GM21381 (cell line): ENCODE measurements at regions not wholly inside any gene's neighbourhood (a gene's known extent, or its start where the extent isn't known, plus 50 kb on each side); places are given as distances from the start of the nearest gene placed in this dataset.

ENCODE experiments used
- ATAC-seq: cut with Tn5 transposase; IDR thresholded peaks from one replicate; pipeline ENCODE4 v1.9.1; 2021; ENCODE audit warnings: mild to moderate bottlenecking, moderate library complexity; ENCODE audit not compliant: unreplicated experiment

- ATAC-seq, result no peak
These were observed 130.1 kb upstream of the PIEZO2 start for GRCh38 chr18:11279461-11279860.

GRCh38 chr18:11276678-11277077, 127.3 kb upstream of the PIEZO2 start:
- ATAC-seq, result no peak

DNA sequence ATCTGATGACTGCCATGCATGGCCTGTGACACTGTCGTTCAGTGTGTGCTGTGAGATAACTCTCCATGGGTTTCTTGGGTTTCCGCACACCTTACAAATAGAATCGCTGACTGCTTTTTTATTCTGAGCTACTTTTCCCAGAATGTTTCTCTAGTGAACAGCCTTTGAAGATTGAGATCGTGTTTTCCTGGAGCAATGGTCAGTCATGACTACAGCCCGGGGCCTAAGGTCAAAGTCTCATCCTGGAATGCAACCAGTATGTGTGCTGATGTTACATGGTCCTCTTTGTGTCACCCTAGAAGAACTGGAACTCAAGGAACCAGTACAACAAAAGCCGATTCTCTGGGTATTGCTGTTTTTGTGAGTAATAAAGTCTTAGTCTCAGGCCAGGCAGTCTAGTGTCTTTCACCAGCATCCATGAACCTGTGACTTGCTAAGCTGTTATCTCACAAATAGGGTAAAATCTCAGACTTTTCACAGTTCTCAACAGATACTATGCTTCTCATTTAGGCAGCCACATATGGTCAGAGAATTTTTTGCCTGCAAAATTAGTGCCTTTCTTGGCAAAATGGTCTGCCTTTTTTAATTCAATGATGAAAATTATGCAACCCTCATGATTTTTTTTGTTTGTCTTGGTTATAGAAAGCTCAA, 124.9 kb upstream of the PIEZO2 start:
- ATAC-seq, result no peak

- no peak for ATAC-seq
These were observed 123.1 kb upstream of the PIEZO2 start for GRCh38 chr18:11272516-11272915.

GRCh38 chr18:11271954-11272353, 122.6 kb upstream of the PIEZO2 start:
- ATAC-seq, result no peak

DNA sequence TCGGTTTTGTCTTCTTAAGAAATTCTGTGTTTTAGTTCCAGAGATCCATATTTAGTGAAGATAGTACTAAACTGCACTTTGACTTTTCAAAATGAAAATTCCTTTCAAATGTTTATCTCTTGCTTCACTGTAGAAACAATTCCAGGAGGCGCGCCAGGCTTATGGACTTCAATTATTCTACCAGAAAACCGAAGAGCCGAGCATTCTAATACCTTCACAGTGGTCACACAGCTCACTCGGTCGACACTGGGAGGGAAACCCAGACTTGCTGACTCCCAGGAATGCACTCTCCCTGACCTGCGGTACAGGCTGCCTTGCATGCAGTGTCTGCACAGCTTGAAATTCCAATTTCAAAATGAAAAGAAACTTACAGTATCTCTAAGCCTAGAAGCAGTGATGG, 119.9 kb upstream of the PIEZO2 start:
- ATAC-seq, result no peak

- ATAC-seq, result no peak
These were observed 119.4 kb upstream of the PIEZO2 start for GRCh38 chr18:11268741-11269233.

DNA sequence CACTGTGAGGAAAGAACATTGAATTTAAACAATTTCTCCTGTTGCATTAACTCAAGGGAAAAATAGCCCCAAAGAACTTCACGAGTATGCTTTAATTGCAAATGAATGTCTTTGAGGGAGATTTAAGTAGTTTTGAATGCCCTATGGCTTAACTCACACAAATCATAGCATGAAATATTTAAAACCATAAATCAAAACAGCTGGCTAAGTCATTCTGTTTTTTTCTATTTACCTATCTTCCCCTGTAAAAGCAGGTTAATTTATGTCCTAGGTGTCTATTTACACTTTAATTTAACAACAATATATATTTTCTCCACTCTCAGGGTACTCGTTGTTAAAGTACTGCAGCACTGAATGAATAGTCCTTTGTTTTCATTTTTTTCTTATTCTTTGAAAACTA, 118.8 kb upstream of the PIEZO2 start:
- ATAC-seq, result no peak

- ATAC-seq, result no peak
These were observed 117.6 kb upstream of the PIEZO2 start for GRCh38 chr18:11266781-11267480.

DNA sequence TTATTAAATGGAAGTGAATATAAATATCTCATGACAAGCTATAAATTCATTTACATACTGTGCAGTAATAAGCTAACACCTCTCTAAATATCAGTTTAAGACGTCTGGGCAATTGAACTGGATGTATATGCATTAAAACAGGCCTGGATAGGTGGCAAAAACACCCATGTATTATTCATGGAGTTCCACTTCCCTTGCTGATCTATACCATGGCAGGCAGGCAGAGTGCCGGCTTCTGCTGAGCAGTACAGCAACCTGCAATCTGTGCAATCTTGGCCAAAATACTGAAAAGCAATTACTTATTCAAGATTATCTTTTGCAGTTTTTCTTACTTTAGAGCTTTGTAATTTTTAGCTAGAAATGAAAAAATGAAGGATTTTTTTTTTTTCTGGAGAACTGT, 112.1 kb upstream of the PIEZO2 start:
- no peak for ATAC-seq

GRCh38 chr18:11260961-11261461, 111.6 kb upstream of the PIEZO2 start:
- no peak for ATAC-seq

GRCh38 chr18:11259469-11260150, 110.2 kb upstream of the PIEZO2 start:
- no peak for ATAC-seq

DNA sequence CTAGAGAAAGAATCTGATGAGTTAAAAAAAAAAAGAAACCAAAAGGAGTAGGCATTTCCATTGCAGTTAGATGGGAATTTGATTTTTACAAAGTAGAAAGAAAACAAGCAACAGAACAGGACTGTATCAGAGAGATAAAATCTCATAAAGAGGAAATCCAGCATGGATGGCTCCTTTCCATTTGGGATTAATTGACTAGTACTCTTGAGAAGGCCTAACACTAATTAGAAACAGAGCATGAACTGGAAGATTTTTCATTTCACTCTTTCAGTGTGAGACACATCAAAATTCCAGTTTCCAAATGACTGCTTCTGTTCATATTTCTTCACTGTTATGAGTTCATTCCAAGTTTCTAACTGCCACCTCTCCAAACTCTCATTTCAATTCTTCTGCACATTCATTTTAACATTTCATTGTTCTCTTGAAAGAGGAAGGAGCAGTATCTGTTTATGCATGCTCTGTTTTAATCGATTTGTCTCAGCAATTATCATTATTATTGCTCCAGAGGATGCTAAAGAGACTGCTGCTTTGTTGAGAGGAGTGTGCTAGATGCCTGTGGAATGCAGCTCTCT, 108.8 kb upstream of the PIEZO2 start:
- ATAC-seq, result no peak

DNA sequence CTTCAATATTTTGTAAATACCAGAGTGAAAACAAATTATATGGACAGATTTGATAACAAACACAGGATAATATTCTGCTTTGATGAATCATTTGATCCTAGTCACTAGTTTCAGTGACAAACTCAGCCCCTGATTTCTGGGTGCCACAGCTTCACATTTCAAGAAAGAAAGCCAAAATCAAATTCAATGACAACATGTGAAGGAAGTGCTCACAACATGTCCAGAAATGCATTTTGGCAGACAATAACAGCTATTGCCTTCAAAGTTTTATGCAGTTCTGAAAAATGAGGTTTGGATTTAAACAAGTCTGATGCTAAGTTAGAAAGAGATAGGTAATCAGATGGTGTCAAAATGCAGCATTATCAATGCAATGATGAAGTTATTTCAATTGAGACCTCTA, 106.9 kb upstream of the PIEZO2 start:
- no peak for ATAC-seq

- no peak for ATAC-seq
These were observed 102.5 kb upstream of the PIEZO2 start for GRCh38 chr18:11251891-11252270.

DNA sequence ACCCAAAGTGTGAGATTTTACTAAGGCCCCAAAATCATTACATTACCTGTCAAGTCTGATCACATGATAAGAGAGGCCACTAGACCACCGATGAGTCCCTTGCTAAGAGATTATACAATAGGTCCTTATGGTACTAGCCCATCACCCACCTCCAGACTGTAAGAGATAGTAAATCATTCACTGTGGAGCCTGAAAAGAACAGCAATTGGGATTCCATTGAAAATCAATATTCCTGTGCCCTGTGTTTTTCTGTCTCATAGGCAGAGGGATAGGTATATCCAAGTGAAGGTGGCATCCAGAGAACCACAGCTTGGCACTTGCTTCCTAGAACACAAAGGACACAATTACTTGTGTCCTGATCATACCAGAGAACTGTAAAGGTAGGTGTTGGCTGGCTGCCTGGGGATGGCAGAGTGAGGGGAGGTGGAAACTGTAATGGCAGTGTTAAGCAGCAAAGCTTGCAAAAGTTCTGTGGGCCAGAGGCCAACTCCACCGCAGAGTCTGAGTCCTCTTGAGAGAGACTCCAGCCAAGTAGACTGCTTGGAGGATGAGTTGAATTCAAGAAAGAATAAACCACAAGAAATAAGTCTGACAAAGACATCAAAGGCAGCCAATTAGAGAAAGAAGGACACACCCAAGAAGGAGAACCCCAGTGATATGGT, 102.0 kb upstream of the PIEZO2 start:
- no peak for ATAC-seq

GRCh38 chr18:11249391-11249790, 100.0 kb upstream of the PIEZO2 start:
- no peak for ATAC-seq

DNA sequence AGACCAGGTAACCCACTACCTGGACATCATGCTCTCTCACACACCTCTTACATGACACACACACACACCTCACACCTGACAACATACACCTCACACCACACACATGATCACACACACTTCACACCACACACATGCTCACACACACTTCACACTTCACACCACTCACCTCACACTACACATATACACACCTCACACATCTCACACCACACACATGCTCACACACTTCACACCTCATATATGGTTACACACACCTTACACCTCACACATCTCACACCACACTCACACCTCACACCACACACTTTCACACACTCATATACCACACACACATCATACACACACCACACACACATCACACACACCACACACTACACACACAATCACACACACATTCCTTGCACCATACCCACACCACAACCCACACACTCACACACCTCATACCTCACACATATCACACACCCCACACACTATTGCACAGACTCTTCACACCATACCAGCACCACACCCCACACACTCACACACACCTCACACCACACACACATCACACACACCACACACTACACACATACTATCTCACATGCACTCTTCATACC, 98.1 kb upstream of the PIEZO2 start:
- ATAC-seq, result no peak

- no peak for ATAC-seq
These were observed 97.3 kb upstream of the PIEZO2 start for GRCh38 chr18:11246495-11247300.

GRCh38 chr18:11245879-11246278, 96.5 kb upstream of the PIEZO2 start:
- no peak for ATAC-seq
